ENCODE measurements at regions not wholly inside any gene's neighbourhood (a gene's known extent, or its start where the extent isn't known, plus 50 kb on each side); places are given as distances from the start of the nearest gene placed in this dataset.

DNA sequence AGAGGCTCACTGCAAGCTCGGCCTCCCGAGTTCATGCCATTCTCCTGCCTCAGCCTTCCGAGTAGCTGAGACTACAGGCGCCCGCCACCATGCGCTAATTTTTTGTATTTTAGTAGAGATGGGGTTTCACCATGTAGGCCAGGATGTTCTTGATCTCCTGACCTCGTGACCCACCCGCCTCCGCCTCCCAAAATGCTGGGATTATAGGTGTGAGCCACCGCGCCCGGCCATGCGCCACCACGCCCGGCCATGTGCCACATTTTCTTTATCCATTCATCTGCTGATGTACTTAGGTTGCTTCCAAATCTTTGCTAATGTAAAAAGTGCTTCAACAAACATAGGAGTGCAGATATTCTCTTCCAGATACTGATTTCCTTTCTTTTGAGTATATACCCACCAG lies 408.6 kb downstream of the CAAP1 start:
- DNase-seq, result no peak

DNA sequence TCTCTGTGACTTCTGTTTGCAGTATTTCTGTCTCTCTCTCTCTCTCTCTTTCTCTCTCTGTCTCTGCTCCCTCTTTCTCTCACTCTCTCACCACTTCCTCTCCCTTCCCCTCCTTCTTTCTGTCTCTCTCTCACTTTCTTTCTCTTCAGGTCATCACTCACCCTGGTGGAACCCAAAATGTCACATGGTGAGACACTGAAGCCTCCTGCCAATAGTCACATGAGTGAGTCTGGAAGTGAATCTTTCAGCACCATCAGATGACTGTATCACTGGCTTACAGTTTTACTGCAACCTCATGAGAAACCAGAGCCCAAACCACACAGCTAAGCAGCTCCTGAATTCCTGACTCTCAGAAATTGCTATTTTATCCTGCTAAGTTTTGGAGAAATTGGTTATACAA lies 414.6 kb downstream of the CAAP1 start:
- no peak for DNase-seq

DNA sequence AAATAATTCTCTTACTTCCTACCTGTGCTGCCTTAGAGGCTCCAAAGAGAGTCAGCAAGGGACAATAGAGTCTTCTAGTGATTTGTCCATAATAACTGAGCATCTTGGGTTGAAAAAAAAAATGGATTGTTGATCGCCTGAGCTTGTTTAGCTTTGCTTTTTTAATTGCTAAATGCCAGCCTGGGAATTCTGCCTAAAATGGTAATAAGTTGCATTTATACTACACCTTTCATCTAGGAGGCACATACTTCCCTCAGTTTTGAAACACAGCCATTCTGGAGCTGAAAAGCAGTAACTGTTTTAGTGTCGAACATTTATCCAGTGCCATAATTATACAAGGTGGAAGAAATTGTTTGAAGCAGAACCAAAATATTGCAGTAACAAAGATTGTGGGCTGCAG lies 421.3 kb downstream of the CAAP1 start:
- DNase-seq, result no peak

DNA sequence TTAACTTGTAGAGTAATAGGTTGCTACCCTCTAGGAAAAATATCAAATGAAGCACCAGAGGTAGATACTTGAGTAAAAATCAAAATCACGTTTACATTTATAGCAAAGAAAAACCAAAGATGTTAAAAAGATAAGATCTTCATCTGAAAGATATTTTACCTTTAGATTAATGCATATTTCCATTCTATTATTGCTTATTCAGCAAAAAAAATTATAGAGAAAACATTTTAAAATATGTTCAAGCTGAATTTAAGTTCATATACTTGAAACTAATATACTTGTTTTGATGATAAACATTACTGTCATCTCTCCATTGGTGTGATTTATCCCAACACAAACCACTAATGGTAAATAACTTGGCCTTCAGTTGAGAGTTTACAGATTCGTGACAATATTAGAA lies 422.3 kb downstream of the CAAP1 start:
- DNase-seq, result no peak

DNA sequence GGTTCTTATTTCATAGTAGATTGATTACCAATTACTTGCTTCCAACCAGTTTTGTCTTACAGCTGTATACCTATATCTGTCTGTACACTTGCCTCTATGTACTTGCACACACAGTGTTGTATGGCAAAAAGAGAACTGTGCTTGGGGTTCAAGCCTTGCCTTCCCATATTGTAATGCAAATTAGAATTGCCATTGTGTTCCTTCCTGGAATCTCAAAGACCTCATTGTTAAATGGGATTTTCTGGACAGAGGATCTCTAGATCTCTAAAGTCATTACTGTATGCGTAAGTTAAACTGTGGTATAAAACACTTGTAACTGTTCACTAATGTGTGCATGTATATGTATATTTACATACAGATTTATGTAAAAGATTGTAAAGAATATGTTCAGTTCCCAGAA lies 428.8 kb downstream of the CAAP1 start:
- DNase-seq, result no peak

DNA sequence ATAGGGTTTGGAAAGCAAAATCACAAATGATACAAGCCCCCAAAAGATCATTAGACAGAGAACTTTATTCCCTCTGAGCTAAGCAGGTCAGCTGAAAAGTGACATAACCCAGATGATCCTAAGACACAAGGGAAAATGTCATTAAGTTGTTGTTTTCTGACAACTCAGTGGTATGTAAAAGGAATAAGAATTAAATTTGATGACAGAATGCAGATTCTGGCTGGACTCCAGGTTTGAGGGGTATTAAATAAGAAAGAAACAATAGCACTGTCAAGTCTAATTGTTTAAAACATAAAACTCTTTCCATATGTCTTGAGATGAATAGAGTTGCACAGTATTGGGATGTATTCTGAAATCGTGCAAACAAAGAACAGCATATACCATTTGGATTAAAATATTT lies 429.9 kb downstream of the CAAP1 start:
- DNase-seq, result no peak

DNA sequence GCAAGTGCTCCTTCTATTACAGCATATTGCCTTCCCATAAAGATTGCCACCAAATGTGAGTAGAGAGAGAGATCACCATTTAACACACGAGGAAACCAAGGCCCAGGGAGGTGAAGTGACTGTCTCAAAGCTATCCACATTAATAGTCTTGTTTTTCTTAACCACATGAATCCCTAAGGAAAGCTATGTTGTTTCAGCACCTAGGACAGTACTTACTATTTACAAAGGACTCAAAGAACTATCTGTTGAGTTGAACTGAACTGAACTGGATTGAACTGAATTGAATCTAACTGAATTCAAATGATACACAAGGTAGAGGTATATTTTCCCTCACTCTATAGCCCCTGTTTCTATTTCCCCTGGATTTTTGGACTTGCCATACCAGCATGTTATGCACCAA lies 430.4 kb downstream of the CAAP1 start:
- DNase-seq, result no peak

DNA sequence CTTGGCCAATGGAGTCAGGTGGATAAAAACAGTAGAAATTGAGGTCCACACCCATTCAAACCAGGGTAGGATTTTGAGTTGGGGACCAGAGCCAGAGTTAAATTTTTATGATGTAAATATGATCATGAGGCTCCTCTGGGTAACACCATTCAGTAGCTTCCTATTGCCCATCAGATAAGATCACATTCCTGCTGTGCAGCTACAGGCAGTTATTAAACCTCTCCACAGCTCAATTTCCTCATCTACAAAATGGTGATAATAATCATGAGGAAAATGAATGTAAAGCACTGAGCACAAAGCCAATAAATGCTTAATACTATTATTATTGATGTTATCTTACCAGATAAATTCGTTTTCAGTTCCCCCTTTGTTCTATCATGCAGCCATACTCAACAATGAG lies 432.0 kb downstream of the CAAP1 start:
- no peak for DNase-seq

DNA sequence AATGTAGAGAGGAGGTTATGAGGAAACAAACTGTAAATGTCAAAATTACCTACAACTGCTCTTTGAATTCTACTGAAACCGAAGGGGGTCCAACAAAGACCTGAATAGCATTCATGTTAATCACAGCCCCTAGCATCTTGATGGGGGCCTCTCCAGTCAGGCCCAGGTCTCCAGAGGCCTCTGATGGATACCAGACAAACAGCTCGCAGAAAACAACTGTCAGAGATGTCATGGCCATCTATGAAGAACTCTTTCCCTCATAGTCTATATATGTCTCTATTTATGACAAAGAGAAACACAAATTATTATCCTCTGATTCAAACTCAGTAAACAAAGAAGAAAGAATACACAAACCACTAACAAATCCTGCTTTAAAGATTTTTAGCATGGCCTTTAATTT lies 432.6 kb downstream of the CAAP1 start:
- DNase-seq, result peak; percentile 20 to 36

DNA sequence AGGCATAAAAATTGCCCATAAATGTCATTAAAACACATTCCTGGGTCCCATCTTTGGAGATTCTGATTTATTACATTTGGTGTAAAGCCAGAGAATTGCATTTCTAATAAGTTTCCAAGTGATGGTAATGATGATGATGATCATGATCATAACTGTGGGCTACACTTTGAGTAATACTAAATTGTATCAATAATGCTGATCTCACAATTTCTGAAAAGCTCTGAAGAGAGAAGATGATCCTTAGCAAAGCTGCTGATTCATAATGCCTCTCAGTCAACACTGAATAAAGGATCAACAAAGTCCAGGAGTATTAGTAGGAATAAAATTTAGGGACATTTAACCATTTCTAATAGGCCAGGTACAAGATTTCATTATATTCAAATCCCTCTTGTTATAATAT lies 434.5 kb downstream of the CAAP1 start:
- DNase-seq, result no peak

DNA sequence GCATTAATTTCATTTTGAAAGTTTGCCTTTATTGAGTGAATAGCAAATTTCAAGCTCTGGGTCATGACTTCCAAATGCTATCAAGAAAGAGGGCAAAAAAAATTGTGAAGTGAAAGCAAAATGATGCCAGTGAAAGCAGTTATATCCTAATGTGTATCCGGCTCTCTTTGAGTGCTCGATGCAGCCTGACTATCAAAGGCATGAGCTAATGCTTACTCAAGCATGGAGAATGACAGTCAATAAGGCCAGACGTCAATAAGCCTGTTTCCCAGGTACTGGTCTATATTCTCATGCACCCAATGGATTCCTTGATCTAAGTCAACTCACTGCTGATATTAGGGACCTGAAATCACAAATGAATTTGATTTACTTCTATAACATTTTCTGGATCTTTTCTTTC lies 435.5 kb downstream of the CAAP1 start:
- no peak for DNase-seq

DNA sequence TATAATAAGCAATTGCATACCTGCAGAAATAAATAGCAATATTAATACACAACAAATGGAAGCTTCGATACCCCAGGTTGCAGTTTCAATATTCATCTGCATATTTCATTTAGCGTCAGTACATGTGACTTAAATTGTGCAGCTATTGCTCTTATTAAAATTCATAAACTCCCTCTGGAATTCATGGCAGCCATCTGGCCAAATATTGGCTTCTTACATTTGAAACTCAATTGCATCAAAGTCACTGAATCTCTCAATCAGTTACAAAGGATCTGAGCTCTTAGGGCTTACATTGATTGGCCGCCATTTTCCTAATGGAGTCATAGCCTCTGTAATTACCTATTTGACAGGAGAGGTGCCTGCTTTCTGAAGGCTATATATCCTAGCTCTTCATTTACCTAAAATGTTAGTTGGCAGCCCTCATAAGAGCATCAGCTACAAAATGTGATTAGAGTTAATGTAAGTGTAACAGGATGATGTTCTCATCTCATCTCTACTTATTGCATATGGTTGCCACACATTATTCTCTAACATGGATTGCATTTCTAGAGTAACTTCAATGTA lies 453.5 kb downstream of the CAAP1 start:
- peak; percentile 81 to 86 for DNase-seq

DNA sequence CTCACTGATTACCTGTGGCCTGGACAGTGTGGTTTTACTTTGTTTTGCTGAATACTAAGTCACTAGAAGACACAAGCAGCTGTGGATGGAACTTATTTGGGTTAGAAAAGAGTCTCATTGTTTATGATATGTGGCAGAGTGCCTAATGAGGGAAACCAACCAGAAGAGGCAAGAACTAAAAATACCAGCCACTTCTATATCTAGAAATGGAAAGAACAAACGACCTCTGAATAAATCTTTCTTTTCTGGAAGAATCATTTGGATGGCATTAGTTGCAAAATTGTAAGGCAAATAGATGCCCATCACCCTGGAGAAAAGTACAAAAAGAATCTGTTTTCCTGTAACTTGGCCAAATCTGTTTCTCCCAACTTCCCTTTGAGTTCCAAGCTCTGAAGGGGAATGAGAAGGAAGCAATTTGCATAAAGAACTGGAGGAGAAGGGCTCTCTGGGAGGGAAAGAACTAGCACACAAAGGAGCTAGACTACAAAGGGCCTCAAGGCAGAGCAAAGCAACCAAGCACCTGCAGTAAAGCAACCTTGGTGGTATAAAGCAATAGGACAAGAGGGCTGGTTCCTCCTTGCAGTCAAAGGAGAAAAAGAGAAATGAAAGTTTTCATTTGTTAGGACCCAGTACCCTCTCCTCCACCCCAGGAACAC lies 455.4 kb downstream of the CAAP1 start:
- peak; percentile 23 to 44 for DNase-seq

DNA sequence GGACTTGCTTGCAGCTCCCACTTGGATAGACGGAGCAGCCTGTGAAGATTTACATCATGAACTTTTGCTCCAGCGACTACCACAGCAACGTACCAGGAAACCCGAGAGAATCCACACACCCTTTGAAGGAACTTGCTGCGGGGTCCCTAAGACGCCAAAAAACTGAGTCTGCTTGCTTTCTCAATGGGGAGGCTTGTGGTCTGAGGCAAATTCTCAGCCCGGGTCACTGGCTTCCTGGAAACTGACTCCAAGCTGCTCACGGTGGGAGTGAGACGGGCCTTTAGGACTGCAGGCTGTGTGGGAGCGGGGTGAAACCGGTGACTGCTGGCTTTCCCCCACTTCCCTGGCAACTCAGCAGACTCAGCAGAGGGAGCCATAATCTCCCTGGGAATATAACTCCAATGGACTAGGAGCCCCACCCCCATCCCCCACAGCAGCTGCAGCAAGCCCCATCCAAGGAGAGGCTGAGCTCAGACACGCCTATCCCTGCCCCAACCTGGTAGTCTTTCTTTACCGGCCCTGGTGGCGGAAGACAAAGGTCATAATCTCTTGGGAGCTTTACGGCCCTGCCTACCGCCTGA lies 466.0 kb downstream of the CAAP1 start:
- no peak for DNase-seq

DNA sequence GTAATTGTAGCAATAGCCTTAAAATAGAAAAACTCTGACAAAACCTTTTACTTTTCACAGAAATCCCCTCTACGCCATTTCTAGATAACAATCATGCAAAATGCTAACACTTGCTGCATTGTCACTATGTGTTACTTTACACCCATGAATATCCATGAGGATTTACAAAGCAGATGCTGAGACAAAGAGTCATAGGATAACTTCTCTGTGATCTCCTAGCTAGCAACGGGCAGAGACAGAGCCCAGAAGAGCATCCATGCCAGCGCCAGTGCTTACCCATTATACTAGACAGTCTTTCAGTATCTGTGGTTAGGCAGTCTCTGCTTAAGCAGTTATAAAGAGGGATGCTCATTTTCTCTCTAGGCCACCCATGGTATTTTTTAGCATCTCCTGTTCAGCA lies 474.1 kb downstream of the CAAP1 start:
- no peak for DNase-seq

DNA sequence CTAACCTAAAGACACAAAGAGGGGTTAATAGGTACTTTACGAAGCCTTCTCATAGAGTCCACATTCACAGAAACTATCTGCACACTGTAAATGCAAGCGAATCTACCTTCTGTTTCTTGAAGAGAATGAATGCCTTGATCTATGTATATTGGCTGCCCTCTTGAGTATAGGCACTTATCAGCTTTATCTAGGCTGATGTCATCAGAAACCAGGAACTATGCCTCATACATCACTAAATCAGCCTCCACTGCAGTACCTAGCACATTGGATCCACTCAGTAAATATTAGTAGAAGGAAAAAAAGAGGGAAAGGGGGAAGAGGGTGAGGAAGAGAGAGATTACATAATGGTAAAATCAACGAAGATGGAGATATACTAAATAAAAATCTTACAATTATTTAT lies 477.1 kb downstream of the CAAP1 start:
- no peak for DNase-seq

DNA sequence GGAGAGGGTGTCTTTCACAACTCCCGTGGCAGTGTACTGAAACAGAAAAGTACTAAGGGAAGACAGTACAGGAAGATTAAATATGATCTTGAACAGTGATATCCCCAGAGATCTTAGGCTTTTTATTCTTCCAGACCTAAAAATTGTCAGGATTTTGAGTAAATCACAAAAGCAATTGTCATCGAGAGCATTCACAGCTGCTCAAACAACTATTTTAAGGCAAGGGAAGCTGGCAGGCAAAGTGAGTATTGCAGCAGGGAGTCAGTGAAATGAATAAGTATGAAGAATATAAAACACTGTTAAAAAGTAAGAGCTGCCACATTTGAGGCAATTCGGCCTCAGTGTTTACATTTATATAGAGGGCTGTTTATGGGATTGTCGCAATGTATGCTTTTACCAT lies 479.0 kb downstream of the CAAP1 start:
- DNase-seq, result peak; percentile 92 to 95

DNA sequence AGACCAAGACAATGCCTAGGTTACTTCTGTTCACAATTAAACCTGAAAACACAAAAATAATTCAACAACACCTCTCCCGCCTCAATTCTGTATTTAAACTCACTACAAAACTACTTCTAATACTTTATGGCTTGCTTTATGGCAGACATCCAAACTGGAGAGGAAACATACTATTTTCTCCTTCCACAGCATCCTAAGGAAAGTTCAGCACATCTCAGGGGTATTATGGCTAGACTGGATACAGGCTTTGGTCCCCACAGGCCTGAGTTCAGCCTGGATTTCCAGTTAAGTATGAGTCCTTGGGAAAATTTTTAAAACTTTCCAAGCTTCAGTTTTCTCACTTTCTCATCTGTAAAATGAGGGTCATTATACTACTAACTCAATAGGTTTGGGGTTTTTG lies 480.2 kb downstream of the CAAP1 start:
- DNase-seq, result no peak

DNA sequence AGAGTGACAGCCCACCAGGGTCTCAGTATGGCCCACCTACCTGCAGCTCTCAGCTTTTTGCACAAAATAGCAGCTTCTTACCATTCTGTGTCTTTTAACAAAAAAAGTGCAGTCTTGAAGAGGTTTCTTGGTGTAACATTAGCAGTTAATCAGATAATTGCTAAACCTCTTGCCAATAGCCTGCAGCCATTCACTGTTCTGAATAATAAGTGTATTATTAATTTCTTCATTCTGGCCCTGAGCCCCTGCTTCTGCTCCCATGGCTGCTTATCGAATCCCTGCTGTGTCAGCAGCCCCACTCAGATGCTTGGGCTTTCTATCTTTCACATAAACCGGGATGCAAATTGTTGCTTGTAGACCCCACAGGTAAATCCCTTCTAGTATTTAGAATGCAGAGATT lies 485.9 kb downstream of the CAAP1 start:
- no peak for DNase-seq

DNA sequence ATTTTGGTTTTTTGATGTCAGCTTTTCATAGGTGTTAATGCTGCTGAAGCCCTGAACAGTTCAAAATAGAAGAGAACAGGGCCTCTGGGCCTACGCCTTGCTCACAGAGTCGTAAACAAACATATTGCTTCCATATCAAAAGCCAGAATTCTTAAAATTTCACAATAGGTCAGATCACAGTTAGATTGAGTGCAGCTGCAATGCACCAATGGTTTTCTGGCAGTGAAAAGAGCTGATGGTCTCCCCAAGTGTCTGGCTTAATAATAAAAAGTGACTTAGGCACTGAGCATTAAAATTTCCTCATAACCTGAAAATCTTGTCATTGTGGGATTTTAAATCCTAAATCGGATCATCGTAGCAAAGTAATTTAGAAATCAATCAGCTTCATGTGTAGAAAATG lies 493.0 kb downstream of the CAAP1 start:
- no peak for DNase-seq

DNA sequence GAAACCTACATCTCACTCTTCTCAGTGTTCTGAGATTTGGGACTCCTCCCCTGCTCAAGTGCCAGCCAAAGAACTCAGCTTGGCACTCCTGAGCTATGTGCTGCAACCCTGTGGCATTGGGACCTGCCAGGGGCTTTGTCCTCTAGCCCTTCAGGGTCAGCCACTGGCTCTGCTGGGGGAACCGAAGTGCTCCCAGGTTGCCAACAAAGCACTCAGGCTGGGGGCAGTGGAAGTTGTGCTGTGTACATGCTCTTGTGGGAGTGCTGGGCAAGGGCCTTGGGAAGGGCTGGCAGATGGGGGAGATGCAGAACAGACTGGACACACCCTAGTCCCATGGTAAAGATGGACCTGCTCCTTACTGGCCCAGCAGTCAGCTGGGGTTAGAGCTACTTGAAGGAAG lies 498.6 kb downstream of the CAAP1 start:
- DNase-seq, result no peak

DNA sequence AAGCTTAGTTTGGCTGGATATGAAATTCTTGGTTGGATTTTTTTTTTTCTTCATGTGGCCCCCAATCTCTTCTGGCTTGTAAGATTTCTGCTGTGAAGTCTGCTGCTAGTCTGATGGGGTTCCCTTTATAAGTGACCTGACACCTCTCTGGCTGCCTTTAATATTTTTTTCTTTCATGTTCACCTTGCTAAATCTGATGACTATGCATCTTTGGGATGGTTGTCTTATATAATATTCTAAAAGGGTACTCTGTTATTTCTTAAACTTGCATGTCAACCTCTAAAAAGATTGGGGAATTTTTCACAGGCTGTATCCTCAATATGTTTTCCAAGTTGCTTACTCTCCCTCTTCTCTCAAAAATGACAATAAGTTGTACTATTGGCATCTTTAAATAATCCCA lies 500.0 kb downstream of the CAAP1 start:
- DNase-seq, result no peak

DNA sequence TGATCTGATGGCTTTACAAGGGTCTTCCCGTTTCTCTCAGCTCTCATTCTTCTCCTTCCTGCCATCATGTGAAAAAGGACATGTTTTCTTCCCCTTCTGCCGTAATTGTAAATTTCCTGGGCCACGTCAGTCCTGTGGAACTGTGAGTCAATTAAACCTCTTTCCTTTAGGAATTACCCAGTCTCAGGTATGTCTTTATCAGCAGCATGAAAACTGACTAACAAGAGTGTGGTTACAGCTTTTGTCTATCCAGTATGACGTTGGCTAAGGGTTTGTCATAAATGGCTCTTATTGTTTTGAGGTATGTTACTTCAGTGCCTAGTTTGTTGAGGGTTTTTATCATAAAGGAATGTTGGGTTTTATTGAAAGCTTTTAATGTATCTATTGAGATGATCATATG lies 501.6 kb downstream of the CAAP1 start:
- DNase-seq, result no peak

DNA sequence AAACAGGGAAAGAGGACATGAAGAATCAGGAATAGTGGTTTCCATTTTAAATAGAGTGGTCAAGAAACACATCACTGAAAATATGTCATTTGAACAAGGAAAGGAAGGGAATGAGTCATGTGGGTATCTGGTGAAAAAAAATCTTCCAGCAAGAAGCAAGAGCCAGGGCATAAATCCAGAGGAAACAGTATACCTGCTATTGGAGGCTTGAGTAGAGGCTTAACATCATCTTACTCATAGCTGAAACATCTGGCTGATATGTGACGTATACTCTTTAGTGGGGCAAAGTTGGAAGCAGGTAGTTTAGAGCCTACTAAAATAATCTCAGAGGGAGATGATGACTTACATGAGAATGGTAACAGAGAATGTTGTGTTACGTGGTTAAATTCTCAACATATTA lies 517.2 kb downstream of the CAAP1 start:
- DNase-seq, result no peak

DNA sequence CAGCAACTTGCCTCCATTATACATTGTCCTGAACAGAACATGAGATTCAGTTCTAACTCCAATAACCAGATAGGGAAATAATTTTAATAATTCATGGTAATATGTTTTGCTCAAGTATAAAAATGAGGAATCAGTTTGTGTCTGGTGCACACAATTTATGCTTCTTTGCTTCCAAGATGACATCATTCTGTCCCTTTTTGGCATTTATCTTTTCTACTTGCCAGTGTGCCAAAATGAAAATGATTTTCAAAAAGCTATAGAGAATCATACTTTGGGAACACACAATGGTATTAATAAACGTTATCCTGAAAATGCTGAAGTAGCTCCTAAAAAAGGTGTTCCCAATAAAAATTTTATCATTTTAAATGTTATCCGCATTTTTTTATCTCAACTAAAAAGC lies 519.0 kb downstream of the CAAP1 start:
- DNase-seq, result no peak

Measured in NCI-H1930 (cell line).